ENCODE measurements at regions not wholly inside any gene's neighbourhood (a gene's known extent, or its start where the extent isn't known, plus 50 kb on each side); places are given as distances from the start of the nearest gene placed in this dataset.

DNA sequence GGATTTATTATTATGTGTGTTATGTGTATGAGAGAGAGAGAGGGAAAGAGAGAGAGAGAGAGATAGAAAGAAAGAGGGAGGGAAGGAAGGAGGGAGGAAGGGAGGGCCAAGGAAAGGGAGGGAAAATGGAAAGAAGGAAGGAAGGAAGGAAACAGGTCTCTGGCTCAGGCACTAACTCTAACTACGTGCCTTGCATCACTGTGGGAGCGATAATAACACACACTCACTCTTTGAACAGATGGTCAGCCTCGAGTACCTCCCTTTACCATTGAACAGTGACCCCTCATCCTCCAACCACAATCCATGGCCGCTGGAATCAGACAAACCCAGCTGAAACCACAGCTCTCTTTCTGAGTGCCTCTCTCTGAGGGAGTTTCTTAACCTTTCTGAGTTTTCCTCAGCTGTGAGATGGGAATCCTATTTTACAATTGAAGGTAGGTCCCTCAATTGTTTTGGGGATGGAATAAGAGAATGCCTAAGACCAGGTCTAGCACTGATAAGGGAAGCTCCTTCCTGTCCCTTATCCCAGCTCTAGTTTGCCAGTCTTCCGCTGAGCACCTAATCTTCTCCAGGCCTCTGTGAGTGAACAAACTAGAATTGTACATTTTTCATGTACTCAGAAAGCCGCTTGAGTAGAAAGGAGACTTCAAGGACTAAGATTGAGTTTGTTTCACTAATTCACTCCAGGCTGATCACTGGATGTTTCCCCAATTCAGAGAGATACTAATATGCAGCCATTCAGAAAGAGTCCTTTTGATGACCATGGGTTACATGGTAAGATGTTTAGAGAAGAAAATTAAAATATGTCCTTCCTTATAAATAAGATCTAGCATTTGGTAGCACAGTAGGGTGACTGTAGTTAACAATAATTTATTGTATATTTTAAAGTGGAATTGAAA is 62.8 kb downstream of the IRF2BP2 start:
- no peaks in the 10 kb centered on the region for H3K36me3 Mint-ChIP-seq (ENCODE audit: low read depth)
- no peak overlapping the region for H3K4me3 Mint-ChIP-seq (ENCODE audit: unreplicated experiment)
- DNase-seq (ENCODE audit: low spot score): no peak
- TF ChIP-seq, protein P1, sequence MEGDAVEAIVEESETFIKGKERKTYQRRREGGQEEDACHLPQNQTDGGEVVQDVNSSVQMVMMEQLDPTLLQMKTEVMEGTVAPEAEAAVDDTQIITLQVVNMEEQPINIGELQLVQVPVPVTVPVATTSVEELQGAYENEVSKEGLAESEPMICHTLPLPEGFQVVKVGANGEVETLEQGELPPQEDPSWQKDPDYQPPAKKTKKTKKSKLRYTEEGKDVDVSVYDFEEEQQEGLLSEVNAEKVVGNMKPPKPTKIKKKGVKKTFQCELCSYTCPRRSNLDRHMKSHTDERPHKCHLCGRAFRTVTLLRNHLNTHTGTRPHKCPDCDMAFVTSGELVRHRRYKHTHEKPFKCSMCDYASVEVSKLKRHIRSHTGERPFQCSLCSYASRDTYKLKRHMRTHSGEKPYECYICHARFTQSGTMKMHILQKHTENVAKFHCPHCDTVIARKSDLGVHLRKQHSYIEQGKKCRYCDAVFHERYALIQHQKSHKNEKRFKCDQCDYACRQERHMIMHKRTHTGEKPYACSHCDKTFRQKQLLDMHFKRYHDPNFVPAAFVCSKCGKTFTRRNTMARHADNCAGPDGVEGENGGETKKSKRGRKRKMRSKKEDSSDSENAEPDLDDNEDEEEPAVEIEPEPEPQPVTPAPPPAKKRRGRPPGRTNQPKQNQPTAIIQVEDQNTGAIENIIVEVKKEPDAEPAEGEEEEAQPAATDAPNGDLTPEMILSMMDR (IDR thresholded peaks at IDR 0.05): no peak
- no peaks in the 10 kb centered on the region for H3K27me3 Mint-ChIP-seq (ENCODE audit: low read depth)
- H3K27ac Mint-ChIP-seq (ENCODE audit: unreplicated experiment): no peak overlapping the region
- H3K9me3 Mint-ChIP-seq (ENCODE audit: low read depth): no peaks in the 10 kb centered on the region
- peaks cover 20% of the 10 kb centered on the region for H3K4me1 Mint-ChIP-seq (ENCODE audit: low read depth)

DNA sequence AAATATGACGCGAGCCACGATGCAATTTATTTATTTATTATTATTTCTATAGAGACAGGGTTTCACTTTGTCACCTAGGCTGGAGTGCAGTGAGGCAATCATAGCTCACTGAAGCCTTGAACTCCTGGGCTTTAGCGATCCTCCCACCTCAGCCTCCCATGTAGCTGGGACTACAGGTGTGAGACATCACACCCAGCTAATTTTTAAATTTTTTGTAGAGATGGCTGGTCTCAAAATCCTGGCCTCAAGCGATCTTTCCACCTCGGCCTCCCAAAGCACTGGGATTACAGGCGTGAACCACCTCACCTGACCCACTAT is 63.6 kb downstream of the IRF2BP2 start:
- Mint-ChIP-seq H3K4me3 (ENCODE audit: unreplicated experiment) (no peak overlapping the region), H3K4me1 (ENCODE audit: low read depth) (peaks cover 20% of the 10 kb centered on the region), H3K36me3 (ENCODE audit: low read depth) (no peaks in the 10 kb centered on the region), H3K27me3 (ENCODE audit: low read depth) (no peaks in the 10 kb centered on the region), H3K9me3 (ENCODE audit: low read depth) (no peaks in the 10 kb centered on the region), H3K27ac (ENCODE audit: unreplicated experiment) (no peak overlapping the region)
- TF ChIP-seq, protein P1 (IDR thresholded peaks at IDR 0.05): no peak
- DNase-seq (ENCODE audit: low spot score): no peak

DNA sequence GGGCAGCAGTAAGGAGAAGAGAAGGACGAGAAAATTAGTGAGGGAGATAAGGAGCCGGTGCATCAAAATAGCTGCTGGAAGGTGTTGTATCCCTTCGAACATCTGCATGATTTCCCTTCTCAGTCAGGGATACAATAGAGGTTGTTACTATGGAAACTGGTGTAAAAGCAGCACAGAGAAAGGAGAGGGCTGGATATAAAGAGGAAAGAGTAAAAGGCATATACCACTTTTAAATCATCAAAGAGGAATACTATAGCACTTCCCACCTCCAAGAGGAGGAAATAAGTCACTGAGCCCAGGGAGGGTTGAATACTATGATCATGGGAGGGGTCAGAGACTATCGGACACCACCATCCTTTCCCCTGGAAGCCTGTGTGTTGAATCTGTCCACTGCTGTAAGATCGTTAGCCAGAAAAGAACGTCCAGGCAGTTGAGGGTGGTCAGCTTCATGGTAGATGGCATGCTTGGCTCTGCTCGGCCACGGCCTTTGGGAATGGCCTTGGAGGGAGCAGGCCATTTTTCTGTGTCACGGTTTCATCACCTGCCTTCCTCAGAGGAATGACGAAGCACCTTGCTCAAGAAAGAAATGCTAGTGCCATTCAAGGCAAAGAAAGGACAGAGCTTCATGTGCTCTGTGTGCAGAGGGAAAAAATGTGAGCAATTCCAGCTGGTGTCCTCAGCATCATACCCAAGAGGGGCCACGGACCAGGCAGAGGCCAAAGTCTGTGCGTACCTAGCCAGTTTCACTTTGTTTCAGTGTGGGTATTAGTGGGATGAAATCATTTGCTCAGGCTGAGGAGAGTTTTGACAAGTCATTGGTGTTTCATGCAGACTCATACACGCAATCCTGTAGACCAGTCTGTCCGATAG is 64.2 kb downstream of the IRF2BP2 start:
- Mint-ChIP-seq H3K9me3 (ENCODE audit: low read depth) (no peaks in the 10 kb centered on the region), H3K36me3 (ENCODE audit: low read depth) (no peaks in the 10 kb centered on the region), H3K4me3 (ENCODE audit: unreplicated experiment) (no peak overlapping the region), H3K27ac (ENCODE audit: unreplicated experiment) (peak overlapping the region; percentile 54), H3K27me3 (ENCODE audit: low read depth) (no peaks in the 10 kb centered on the region), H3K4me1 (ENCODE audit: low read depth) (peaks cover 20% of the 10 kb centered on the region)
- DNase-seq (ENCODE audit: low spot score): no peak
- TF ChIP-seq, protein P1 (IDR thresholded peaks at IDR 0.05): no peak

DNA sequence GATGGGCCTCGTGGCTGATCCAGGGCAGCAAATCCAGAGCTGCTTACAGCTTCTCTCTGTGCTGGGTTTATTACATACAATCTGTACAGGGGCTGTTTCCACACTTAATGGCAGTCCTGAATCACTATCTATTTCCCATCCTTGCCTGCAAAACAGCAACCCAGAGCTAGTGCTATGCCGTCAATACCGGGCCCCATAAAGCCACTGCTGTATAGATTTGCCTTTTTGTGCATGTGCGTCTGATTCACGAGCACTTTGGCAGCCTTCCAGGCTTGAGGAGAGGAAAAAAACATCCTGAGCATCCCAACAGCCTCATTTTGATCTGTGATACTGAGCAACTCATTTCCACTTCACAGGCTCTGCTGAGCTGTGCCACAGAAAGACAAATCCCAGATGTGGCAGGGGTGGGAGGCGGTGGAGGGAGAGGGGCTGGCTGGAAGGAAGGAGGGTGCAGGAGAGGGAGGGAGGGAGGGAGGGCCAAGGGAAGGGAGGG is 65.2 kb upstream of the TARBP1 start:
- no peak for DNase-seq (ENCODE audit: low spot score)
- H3K27ac Mint-ChIP-seq (ENCODE audit: unreplicated experiment): peak overlapping the region; percentile 90
- H3K4me1 Mint-ChIP-seq (ENCODE audit: low read depth): peaks cover 20% of the 10 kb centered on the region

More for the DNA sequence above, 65.2 kb upstream of the TARBP1 start:
- no peak overlapping the region for H3K4me3 Mint-ChIP-seq (ENCODE audit: unreplicated experiment)
- H3K36me3 Mint-ChIP-seq (ENCODE audit: low read depth): no peaks in the 10 kb centered on the region
- TF ChIP-seq, protein P1 (IDR thresholded peaks at IDR 0.05): no peak
- H3K27me3 Mint-ChIP-seq (ENCODE audit: low read depth): no peaks in the 10 kb centered on the region
- H3K9me3 Mint-ChIP-seq (ENCODE audit: low read depth): no peaks in the 10 kb centered on the region
